GM23248 (cell line): ENCODE measurements at regions not wholly inside any gene's neighbourhood (a gene's known extent, or its start where the extent isn't known, plus 50 kb on each side); places are given as distances from the start of the nearest gene placed in this dataset.

Experiments used
- DNase-seq: peaks from one replicate; pipeline ENCODE4 v3.0.0-alpha.2; 2015
- H2AFZ ChIP-seq: fragments of 200-600 bp; sonication (generic); 2 replicates; pipeline ENCODE4 v1.6.1; 2016; ENCODE audit warnings: antibody characterized with exemption
- H3F3A ChIP-seq: fragments of 200-600 bp; sonication (generic); 2 replicates; pipeline ENCODE4 v1.6.1; 2016; ENCODE audit warnings: mild to moderate bottlenecking, antibody characterized with exemption, mixed run types; ENCODE audit not compliant: insufficient read depth
- H3K27ac ChIP-seq: fragments of 200-600 bp; sonication (generic); 2 replicates; pipeline ENCODE4 v1.5.1; 2016; ENCODE audit warnings: mild to moderate bottlenecking
- H3K27me3 ChIP-seq: fragments of 200-600 bp; sonication (generic); replicated peaks from 2 replicates; pipeline ENCODE4 v1.6.1; 2016; ENCODE audit warnings: mild to moderate bottlenecking; ENCODE audit not compliant: insufficient read depth
- H3K36me3 ChIP-seq: fragments of 200-600 bp; sonication (generic); 2 replicates; pipeline ENCODE4 v1.6.1; 2016; ENCODE audit warnings: low read depth, mild to moderate bottlenecking
- H3K4me1 ChIP-seq: fragments of 200-600 bp; sonication (generic); 2 replicates; pipeline ENCODE4 v1.6.1; 2016; ENCODE audit warnings: mild to moderate bottlenecking; ENCODE audit not compliant: insufficient read depth
- H3K4me2 ChIP-seq: fragments of 200-600 bp; sonication (generic); one replicate; pipeline ENCODE4 v1.6.1; 2016; ENCODE audit warnings: mild to moderate bottlenecking; ENCODE audit not compliant: unreplicated experiment
- H3K4me3 ChIP-seq: fragments of 200-600 bp; sonication (generic); 2 replicates; pipeline ENCODE4 v1.5.1; 2016; ENCODE audit warnings: mild to moderate bottlenecking
- H3K79me2 ChIP-seq: fragments of 200-600 bp; sonication (generic); 2 replicates; pipeline ENCODE4 v1.6.1; 2016; ENCODE audit warnings: mild to moderate bottlenecking; ENCODE audit not compliant: insufficient read depth
- H3K9ac ChIP-seq: fragments of 200-600 bp; sonication (generic); 2 replicates; pipeline ENCODE4 v1.6.1; 2016; ENCODE audit warnings: mild to moderate bottlenecking
- H3K9me2 ChIP-seq: fragments of 200-600 bp; sonication (generic); 2 replicates; pipeline ENCODE4 v1.6.1; 2016; ENCODE audit warnings: mixed run types, mild to moderate bottlenecking, moderate library complexity; ENCODE audit not compliant: insufficient read depth
- H3K9me3 ChIP-seq: fragments of 200-600 bp; sonication (generic); one replicate; pipeline ENCODE4 v1.6.1; 2017; ENCODE audit warnings: low read depth
- H4K20me1 ChIP-seq: fragments of 200-600 bp; sonication (generic); 2 replicates; pipeline ENCODE4 v1.6.0; 2016; ENCODE audit not compliant: insufficient read depth
- EZH2 ChIP-seq: fragments of 200-600 bp; sonication (generic); IDR thresholded peaks from 2 replicates; pipeline ENCODE4 v1.6.1; 2018; ENCODE audit warnings: antibody characterized with exemption, mild to moderate bottlenecking; ENCODE audit not compliant: insufficient read depth, poor library complexity, severe bottlenecking
- EZH2phosphoT487 ChIP-seq: fragments of 200-600 bp; sonication (generic); IDR thresholded peaks from 2 replicates; pipeline ENCODE4 v1.6.1; 2018; ENCODE audit warnings: antibody characterized with exemption, moderate library complexity, mild to moderate bottlenecking, low read depth; ENCODE audit not compliant: insufficient read depth
- WGBS, 2 experiments: methylation state at CpG; one replicate each; pipeline ENCODE4 v1.1.6; 2015 to 2017; ENCODE audit warnings: low lambda C conversion rate in 2 of 2, low coverage in 1 of 2; ENCODE audit errors: missing lambda C conversion rate in 2 of 2; 5-methylcytosine and 5-hydroxymethylcytosine counted together
- in situ Hi-C: fragments of 300-500 bp; cut with MboI; formaldehyde crosslinking; loops from 2 replicates; pipeline ENCODE4 v1.15.0; 2020

DNA sequence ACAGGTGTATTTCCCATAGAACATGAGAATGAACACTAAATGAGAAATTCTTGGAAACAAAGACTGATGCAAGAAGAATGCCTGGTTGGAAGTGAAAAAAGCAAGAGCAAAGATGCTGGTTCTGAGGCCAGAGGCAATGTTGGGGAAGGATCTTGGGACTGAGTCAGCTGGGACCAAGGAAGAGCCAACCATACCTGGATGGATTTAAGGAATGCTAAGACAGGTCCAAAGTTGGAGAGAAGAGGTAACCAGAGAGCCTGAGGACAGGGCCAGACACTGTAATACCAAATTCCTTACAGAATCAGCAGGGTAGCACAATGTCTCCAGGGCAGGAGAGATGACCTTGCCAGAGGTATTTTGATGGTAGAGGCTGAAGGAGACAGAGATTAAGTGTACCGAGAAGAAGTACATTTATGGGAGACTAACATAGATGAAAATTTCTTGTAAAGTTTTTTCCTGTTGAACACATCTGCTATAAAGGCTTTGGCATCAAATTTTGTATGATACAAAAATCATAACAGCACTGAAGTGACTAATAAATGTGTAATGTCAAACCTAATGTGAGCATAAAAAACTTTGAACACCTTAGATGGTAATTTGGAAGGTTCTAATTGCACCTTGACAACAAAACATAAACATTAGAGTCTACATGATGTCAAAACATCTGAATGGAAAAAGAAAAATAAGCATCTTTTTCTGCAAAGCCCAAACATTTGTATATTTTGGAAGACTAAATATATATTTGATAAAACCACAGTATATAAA lies 221.7 kb upstream of the MARCKS start:
- in situ Hi-C loops = no loop called here
- peaks cover 37% of the 10 kb centered on the region for H3F3A ChIP-seq
- no peaks in the 10 kb centered on the region for H3K79me2 ChIP-seq
- no peaks in the 10 kb centered on the region for H3K36me3 ChIP-seq
- H3K4me1 ChIP-seq = peaks cover 54% of the 10 kb centered on the region
- H3K4me2 ChIP-seq = peak overlapping the region; percentile 21
- no peak overlapping the region for H3K9ac ChIP-seq
- no peak overlapping the region for H3K27ac ChIP-seq
- H3K9me2 ChIP-seq = no peaks in the 10 kb centered on the region
- no peak for TF ChIP-seq EZH2
- no peak for TF ChIP-seq EZH2phosphoT487
- DNase-seq = peak; percentile 12
- H2AFZ ChIP-seq = no peak overlapping the region
- no peak overlapping the region for H3K4me3 ChIP-seq
- no peaks in the 10 kb centered on the region for H4K20me1 ChIP-seq
- H3K27me3 ChIP-seq = no peaks in the 10 kb centered on the region
- WGBS, 2 experiments = 47 to 65% methylated on average over 1 of the region's 1 CpG
- no peaks in the 10 kb centered on the region for H3K9me3 ChIP-seq

DNA sequence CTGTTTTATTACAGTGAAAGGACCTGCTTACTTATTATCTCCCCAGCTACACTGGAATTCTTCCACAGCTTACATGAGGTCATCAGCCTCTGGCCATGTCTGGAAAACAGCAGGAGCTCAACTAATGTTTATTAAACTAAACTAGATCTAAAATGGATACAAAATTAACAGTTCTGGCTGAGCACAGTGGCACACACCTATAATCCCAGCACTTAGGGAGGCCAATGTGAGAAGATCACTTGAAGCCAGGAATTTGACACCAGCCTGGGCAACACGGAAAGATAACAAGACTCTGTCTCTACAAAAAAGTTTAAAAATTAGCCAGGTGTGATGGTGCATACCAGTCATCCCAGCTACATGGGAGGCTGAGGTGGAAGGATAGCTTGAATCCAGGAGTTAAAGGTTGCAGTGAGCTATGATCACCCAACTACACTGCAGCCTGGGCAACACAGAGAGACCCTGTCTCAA lies 220.8 kb upstream of the MARCKS start:
- no peak overlapping the region for H3K4me2 ChIP-seq
- H3F3A ChIP-seq = peaks cover 30% of the 10 kb centered on the region

DNA sequence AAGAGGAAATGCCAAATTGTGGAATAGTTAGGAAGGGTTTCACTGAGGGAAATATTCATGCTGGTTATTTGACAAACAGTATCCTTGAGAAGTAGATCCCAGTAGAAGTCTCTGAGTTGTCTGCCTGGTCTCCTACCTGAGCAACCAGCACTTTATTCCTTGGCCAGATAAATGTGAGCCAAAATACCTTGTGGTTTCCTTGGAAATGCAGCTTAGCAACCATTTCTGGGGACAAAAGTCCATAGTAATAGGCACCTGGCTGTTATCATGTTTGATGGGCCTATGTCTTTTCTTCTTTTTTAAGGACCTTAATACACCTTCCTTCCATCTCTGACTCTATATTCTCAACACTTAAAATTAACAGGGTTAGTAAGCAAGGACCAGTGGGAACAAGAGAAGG lies 217.1 kb upstream of the MARCKS start:
- Histone ChIP-seq H3K36me3 (no peaks in the 10 kb centered on the region), H3K27ac (no peak overlapping the region), H3K4me2 (no peak overlapping the region), H2AFZ (no peak overlapping the region), H3K9me3 (no peaks in the 10 kb centered on the region), H3F3A (peaks cover 23% of the 10 kb centered on the region), H3K4me3 (no peak overlapping the region), H3K9me2 (no peaks in the 10 kb centered on the region), H4K20me1 (no peaks in the 10 kb centered on the region), H3K79me2 (no peaks in the 10 kb centered on the region), H3K27me3 (no peaks in the 10 kb centered on the region), H3K9ac (no peak overlapping the region), H3K4me1 (peaks cover 24% of the 10 kb centered on the region)
- TF ChIP-seq EZH2phosphoT487 (no peak), EZH2 (no peak)
- in situ Hi-C loops = no loop called here
- DNase-seq = no peak

More for the DNA sequence above, 220.8 kb upstream of the MARCKS start:
- in situ Hi-C loops = no loop called here
- Histone ChIP-seq H3K27me3 (no peaks in the 10 kb centered on the region), H3K4me1 (peaks cover 45% of the 10 kb centered on the region), H3K79me2 (no peaks in the 10 kb centered on the region), H3K9ac (no peak overlapping the region), H3K9me3 (no peaks in the 10 kb centered on the region), H3K36me3 (no peaks in the 10 kb centered on the region), H3K27ac (no peak overlapping the region), H3K9me2 (no peaks in the 10 kb centered on the region), H3K4me3 (no peak overlapping the region), H4K20me1 (no peaks in the 10 kb centered on the region), H2AFZ (no peak overlapping the region)
- WGBS, 2 experiments = 94 to 100% methylated on average over 1 of the region's 1 CpG
- DNase-seq = peak; percentile 64
- TF ChIP-seq EZH2phosphoT487 = no peak
- no peak for TF ChIP-seq EZH2

DNA sequence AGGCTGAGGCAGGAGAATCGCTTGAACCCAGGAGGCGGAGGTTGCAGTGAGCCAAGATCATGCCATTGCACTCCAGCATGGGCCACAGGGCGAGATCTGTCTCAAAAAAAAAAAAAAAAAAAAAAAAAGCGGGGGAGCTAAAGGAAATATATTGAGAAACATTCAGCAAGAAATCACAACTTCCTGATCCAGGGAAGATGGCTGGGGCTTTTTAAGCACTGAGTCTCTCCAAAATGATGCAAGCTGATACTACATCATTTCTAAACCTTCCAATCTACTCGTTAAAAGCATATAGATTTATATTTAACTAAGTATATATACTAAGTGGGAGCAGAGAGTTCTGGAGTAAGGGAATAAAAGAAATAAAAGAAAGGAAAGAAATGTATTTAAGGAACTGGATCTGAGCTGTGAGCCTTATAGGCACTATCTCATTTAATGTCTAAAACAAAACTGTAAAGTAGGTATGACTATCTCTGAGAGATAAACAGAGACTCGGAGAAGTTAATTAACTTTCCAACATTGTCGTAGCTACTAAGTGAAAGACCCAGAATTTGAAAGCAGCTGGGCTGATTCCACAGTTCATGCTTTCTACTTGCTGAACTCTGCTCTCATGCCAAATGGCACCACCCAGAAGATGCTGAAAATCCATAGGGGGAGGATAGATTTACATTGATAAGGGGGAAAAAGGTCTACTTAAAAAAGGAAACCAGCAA lies 215.0 kb upstream of the MARCKS start:
- WGBS, 2 experiments = 90 to 98% methylated on average over 6 to 7 of the region's 7 CpGs
- H4K20me1 ChIP-seq = no peaks in the 10 kb centered on the region
- no peak for TF ChIP-seq EZH2phosphoT487
- TF ChIP-seq EZH2 = no peak
- H3F3A ChIP-seq = peaks cover 26% of the 10 kb centered on the region
- H3K36me3 ChIP-seq = no peaks in the 10 kb centered on the region
- no peak overlapping the region for H3K27ac ChIP-seq
- peaks cover 18% of the 10 kb centered on the region for H3K4me1 ChIP-seq
- H2AFZ ChIP-seq = no peak overlapping the region
- in situ Hi-C loops = no loop called here
- no peaks in the 10 kb centered on the region for H3K79me2 ChIP-seq
- H3K9me3 ChIP-seq = no peaks in the 10 kb centered on the region
- H3K9me2 ChIP-seq = no peaks in the 10 kb centered on the region
- H3K4me2 ChIP-seq = no peak overlapping the region
- DNase-seq = no peak
- H3K27me3 ChIP-seq = no peaks in the 10 kb centered on the region
- H3K4me3 ChIP-seq = no peak overlapping the region
- H3K9ac ChIP-seq = no peak overlapping the region
